ENCODE measurements at regions not wholly inside any gene's neighbourhood (a gene's known extent, or its start where the extent isn't known, plus 50 kb on each side); places are given as distances from the start of the nearest gene placed in this dataset.

- TF ChIP-seq SRSF7 (optimal IDR thresholded peaks at IDR 0.05; ENCODE audit: low read depth, low read length) = no peak
- TF ChIP-seq ZNF197 (CRISPR knock-in tag; IDR thresholded peaks at IDR 0.05; ENCODE audit: low read depth) = no peak
- TF ChIP-seq ERF (CRISPR knock-in tag; IDR thresholded peaks at IDR 0.05) = 0 out of 2 replicates have a peak, but pooled peaks have one; percentile 14
- TF ChIP-seq HDGF (IDR thresholded peaks at IDR 0.05) = no peak
- no peak for TF ChIP-seq NR4A1 (CRISPR knock-in tag; IDR thresholded peaks at IDR 0.05)
- TF ChIP-seq NR4A1 (tag; IDR thresholded peaks at IDR 0.05) = no peak
- no peak for TF ChIP-seq ZNF512 (tag; IDR thresholded peaks at IDR 0.05)
- TF ChIP-seq IRF9 (tag; IDR thresholded peaks at IDR 0.05) = no peak
- TF ChIP-seq RBM25 (IDR thresholded peaks at IDR 0.05; ENCODE audit: low read depth, low read length, severe bottlenecking) = no peak
- no peak for TF ChIP-seq RNF219 (CRISPR knock-in tag; IDR thresholded peaks at IDR 0.05)
- TF ChIP-seq YBX1 (IDR thresholded peaks at IDR 0.05) = no peak
- no peak for TF ChIP-seq PCBP2 (IDR thresholded peaks at IDR 0.05; ENCODE audit: low read depth, low read length, poor library complexity, severe bottlenecking)
- no peak for TF ChIP-seq HDAC2 (IDR thresholded peaks at IDR 0.05)
- TF ChIP-seq TRIM25 (IDR thresholded peaks at IDR 0.05; ENCODE audit: borderline replicate concordance) = no peak
- TF ChIP-seq HES1 (IDR thresholded peaks at IDR 0.05; ENCODE audit: low read depth) = no peak
- no peak for TF ChIP-seq CBFB (CRISPR knock-in tag; IDR thresholded peaks at IDR 0.05)
Observed at GRCh38 chr10:118495499-118495898, 99.9 kb downstream of the PRLHR start (continued).

All from K562 (cell line).